ENCODE measurements at regions not wholly inside any gene's neighbourhood (a gene's known extent, or its start where the extent isn't known, plus 50 kb on each side); places are given as distances from the start of the nearest gene placed in this dataset.
A peak's percentile ranks its signal among the peaks of the same experiment; 100 is the strongest.

DNA sequence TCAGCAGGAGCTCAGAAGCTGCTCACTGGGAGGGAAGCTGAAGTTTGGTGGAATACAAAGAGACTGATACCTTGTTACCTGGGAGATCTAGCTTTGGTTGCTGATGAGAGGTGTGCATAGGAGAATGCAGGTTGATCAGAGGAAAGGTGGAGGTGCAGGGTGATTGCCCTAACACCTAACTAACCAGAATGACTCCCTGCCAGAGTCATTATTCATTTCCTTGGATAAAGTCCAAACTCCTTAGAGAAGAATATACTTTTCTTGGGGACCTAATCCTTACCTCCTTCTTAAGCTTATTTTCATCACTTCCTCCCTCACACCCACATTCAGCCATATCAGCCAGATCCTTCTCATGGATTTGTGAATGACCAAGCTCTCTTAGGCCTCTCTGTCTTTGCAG is 814.2 kb upstream of the TENM4 start:
- no peak for DNase-seq (ENCODE audit: low read depth)

DNA sequence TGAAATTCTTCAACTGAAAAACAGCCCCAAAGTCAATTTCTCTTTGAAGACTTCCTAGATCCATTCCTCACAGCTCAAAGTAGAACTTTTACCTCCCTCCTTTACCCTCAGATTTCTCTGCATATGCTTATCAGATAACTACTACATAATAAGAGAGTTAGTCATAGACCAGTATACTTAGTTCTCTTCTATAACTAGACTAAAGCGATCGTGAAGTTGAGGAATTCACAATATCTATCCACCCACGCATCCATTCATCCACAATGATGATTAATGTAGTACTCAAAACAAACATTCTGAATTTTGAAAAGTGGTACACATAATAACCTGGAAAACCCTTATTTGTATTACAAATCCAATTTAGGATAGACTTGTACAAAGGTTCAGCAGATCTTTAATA is 800.9 kb upstream of the TENM4 start:
- no peak for DNase-seq (ENCODE audit: low read depth)

DNA sequence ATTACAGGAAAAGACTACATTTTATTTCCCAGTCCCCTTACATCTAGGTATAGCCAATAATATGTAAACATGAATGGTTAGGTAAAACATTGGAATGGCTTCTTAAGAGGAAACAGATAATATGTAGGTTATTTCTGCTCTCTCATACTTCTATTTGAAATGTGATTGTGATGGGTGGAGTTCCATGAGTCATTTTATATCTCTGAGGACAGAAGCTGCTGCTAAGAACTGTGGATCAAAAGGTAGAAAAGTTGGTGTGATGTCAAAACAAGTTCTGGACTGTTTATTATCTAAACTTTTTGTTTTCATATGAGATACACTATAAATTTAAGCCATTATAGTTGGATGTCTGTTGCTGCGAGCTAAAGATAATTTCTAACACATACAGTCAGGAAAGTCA is 799.4 kb upstream of the TENM4 start:
- no peak for DNase-seq (ENCODE audit: low read depth)

DNA sequence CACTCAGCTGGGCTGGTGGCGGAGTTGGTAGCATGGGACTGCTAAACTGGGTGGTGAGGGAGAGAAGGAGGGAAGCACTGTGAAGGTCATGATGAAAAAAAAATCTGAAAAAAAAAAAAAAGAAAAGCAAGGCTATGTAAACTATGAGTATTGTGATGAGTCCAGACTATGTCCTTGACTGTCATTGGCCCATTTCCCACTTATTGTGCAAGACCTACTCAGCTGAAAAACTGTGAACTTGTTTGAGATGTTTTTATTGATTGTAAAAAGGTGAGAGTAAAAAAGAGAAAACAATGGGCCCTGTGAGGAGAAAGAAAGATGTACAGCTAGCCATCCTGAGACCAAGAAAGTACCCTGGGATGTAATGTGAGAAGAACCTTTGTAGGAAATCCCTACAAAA is 798.4 kb upstream of the TENM4 start:
- no peak for DNase-seq (ENCODE audit: low read depth)

DNA sequence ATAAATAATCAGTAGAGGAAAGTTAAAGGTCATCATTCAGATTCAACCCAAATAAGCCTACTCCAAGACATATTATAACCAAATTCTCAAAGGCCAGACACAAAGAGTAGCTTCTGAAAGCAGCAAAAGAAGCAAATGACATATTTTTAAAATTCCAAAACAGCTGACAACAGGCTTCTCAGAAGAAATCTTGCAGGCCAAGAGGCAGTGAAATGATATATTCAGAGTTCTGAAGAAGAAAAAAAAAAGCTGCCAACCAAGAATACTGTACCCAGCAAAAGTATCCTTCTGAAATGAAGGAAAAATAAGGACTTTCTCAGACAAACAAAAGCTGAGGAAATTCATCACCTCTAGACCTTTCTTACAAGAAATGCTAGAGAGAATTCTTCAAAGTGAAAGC is 787.1 kb upstream of the TENM4 start:
- no peak for DNase-seq (ENCODE audit: low read depth)

DNA sequence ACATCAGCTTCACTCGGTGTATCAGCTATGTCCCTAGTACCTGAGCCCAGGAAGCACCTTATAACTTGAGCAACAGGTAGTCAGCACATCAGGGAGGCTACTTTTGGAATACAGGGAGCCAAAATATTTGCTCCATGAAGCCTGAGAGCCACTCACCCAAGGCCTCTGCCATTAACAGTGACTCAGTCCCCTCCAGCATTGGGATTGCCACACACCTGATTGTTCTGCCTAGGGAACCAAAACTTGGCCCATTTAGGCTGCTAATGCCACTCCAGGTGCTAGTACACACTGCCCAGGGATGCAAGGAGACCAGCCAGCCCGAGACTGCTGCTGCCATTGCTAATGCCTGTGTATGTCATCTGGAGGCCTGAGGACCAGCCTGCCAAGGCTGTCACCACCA is 773.6 kb upstream of the TENM4 start:
- no peak for DNase-seq (ENCODE audit: low read depth)

DNA sequence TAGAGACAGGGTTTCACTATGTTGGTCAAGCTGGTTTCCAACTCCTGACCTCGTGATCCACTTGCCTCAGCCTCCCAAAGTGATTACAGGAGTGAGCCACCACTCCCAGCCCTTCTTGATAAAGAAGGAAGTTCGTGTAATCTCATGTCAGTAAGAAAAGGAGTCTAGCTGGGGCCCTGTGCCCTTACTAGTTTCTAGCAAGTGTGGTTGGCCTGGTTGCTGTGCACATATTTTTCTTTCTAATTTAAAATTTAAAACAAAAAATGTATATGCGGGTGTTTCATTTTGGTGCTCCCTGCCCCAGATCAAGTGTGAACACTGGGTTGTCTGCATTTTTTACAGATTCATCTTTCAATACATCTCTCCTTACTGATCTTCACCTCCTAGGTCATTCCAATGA is 770.8 kb upstream of the TENM4 start:
- no peak for DNase-seq (ENCODE audit: low read depth)

DNA sequence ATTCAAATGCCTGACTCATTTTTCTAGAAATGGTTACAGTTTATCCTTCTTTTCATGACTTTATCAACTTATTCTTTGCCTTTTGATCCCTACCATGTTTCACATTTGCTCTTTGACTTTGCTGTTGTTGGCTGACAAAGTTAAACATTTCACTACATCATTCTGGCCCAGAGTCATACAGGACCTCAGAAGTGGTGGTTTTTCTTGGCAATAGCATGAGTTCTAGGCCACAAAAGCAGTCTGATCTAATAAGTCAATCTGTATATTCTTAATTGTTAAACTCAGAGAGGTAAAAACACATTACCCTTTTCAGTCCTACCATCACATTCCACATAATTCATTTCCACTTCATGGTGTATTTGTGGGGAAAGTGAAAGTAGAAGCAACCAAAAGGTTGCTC is 763.2 kb upstream of the TENM4 start:
- no peak for DNase-seq (ENCODE audit: low read depth)

DNA sequence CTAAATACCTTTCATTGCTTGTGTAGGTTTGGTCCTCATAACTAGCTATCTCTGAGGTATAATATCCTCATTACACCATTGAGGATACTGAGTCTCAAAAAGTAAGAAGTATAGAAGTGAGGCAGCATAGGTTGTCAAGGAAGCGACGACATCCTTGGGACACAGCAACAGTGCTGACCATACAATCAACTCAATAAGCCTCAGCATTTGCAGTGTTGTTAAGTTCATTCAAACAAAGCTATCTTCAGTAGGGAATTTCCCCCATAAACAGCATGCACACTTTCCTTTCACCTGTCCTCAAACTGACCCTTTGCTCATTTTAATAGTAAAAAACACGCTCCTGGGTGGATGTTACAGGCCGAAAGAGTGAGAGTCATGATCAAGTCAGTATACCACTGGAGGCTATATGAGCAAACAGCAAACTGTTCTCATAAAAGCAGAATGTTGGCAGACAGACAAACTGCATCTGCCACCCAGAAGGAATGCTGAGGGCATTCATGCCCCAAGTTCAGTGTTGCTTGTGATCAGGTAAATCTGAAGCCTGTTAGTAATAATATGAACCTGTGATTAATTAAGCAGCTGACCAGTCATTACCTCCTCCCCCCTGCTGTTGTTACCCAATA is 756.2 kb upstream of the TENM4 start:
- DNase-seq (ENCODE audit: low read depth), result no peak

DNA sequence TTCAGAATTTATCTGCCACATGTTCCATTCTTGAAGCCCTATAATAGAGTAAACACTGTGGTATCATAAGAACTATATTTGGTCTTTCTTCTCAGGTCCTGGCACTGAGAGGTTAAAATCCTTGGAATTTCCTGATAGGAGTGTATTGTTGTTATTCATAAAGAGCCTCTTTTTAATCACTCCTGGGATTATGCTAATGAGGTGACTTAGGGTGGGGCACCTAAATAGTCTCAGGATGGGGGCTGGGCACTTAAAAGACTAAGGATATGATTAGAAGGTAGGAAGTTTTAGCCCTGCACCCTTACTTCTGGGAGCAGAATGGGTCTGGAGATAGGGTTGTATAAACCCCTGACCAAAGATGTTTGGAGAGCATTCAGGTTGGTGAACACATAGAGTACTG is 755.2 kb upstream of the TENM4 start:
- no peak for DNase-seq (ENCODE audit: low read depth)

DNA sequence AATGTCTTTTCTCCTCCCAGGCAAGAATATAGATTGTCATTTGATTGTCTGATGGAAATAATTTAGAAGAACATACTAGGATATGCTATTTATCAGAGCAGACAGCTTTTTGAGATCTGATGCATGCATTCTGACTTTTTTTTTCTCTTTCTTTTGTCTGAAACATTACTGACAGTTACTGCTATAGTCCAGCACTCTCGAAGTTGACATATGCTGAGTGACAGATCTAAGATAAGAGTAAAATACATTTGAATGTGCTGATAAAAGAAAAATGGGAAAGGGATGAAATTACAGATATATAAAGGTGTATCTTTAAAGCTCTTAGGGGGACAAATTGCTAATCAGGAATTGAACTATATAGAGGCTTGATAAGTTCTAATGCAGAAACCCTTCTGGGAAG is 753.8 kb upstream of the TENM4 start:
- DNase-seq (ENCODE audit: low read depth), result no peak

DNA sequence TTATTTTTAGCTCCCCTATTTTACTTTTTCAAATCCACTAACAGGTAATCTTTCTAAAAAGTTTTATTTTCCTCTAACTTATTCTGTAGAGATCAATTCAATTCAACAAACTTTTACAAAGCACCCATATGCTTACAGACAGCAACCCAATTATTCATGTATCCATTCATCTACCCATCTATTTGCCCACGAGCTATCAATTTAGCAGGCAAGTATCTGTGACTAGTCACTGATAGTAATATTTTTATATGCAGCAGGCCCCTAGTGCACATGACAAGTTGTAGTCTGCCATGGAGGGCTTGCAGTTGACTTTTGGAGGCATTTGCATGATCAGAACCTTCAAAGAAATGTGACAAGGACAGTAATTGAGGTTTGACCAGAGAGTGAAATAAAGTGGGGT is 753.2 kb upstream of the TENM4 start:
- DNase-seq (ENCODE audit: low read depth), result no peak

DNA sequence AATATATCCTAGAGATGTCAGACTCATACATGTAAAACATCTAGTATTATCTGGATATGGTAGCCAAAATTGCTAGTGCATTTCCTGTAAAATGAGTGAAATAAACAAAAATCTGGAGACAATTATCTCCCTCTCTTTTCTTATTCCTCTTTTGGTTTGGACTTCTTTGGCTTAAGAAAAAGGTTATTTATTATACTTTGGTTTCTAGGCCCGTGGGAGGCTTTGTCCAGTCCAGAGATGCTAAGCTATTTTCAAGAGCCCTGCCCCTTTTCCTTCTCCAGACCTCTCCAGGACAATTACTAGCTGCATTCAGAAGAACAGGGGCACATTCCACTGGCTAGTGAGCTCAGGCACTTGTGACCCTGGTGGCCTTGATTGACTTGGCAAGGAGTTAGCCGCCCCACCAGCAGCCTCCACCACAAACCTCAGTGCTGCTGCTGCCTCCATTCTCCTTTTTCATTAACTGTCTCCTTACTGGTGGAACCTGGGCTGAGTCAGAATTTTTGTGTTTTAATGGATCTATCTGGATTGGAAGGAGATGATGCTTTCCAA is 747.3 kb upstream of the TENM4 start:
- no peak for DNase-seq (ENCODE audit: low read depth)

DNA sequence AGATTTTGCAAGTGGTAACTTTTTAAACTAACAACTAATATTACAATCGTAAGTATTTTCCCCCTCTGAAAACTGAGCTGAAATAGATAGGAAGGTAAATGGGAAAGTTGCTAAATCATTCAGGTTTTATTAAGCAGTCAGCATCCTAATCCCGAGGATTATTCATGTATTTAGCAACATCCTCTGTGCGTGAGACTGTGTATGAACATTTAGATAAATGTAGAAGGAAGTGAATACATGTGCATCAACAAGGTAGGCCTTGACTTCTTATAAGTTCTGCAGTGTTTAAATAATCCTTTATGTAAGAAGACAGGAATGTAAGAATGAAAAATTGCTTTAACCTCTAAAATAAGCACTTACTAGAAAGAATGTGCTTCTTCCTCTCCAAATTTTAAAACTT is 745.9 kb upstream of the TENM4 start:
- DNase-seq (ENCODE audit: low read depth), result no peak

DNA sequence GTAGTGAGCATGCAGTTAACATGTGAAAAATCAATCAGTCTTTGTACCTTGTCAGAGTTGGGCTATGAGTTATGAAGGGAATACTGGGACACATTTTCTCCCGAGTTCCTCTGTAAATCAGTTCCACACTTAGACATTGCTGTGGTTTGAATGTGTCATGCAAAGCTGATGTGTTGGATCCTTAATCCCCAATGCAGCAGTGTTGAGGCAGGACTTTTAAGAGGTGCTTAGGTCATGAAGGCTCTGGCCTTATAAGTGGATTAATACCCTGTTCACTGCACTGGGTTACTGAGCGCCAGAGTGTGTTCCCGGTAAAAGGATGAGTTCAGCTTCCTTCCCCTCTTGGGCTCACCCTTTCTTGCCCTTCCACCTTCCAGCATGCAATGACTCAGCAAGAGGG is 742.1 kb upstream of the TENM4 start:
- no peak for DNase-seq (ENCODE audit: low read depth)

DNA sequence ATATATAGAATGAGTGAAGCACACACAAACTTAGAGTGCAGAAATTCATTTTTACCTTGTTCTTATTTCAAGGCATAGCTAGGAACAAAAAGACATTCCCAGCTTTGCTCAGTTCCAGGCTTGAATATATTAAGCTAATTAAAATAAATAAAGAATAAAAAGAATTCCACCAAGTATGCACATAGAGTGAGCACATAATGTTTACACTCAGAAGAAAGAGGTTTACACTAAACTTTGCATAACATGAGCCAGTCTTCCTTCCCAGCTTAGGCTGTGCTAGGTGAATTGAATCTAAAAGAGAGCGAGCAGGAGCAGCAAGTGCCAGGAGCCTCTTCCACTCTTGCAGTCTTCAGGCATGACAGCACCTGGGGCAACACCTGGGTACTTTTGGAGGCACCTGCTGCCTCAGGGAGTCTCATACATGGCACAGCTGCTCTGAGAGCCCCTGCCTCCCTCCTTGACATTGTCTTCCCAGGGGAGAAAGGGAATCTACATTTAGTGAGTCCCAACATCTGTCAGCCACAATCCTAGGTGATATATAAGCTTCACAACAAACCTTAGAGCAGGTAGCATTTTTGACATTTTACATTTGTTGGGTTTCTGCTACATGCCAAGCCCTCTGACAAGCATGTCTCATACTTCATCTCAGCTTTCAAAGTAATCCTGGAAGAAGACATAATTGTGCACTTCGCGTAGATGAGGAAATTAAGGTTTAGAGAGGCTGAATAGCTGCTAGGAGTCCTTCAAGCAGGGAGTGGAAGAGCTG is 732.7 kb upstream of the TENM4 start:
- DNase-seq (ENCODE audit: low read depth), result no peak

DNA sequence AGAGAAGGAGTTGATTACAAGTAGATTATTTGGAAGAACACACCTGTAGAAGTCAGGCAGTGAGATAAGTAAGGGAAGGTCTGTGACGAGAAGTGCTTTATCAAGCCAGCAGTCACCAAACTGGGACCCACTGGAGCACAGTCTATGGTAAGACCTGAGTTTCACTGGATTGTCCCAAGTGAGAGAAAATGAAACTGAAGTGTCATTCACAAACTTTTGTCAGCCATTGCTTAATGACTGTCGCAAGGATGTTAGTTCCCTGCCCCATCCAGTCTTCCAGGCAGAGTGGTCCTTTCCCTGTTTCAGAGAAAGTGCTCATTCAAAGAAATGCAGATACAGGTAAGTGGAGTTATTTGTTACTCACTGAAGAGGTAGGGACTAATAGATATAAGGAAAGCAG is 728.0 kb upstream of the TENM4 start:
- no peak for DNase-seq (ENCODE audit: low read depth)

DNA sequence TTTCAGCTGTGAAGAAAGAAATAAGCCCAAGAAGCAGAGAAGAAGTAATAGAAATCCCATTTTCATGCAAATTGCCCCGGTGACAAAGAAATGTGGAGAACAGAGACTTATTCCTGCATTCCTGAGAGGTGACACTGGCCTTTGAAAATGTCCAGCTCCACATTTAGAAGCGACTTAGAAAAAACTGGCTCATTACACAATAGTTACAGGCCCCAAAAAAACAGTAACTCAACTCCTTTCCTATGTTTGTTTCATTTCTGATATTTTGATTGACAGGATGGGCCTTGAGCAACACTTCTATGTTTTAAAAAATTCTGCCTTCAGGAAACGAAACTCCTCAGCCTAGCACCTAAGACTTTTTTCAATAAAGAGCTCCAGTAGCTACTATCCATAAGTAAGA is 726.9 kb upstream of the TENM4 start:
- no peak for DNase-seq (ENCODE audit: low read depth)

DNA sequence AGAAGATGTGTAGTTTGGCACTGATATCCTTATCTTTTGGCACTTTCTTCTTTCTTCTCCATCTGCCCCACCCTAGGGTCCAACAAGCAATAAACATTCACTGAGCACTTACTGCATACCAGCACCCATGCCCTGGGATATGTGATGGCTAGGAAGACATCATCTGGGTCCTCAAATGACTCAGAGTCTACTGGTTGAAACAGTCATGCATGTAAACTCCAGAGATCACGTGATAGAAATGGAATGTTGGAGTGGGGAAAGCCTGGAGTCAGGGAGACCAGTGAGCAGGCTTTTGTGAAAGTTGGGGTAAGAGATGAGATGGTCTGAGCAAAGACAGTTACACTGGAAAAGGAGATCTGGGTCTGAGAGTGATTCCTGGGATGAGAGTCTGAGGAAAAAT is 724.9 kb upstream of the TENM4 start:
- DNase-seq (ENCODE audit: low read depth), result no peak

DNA sequence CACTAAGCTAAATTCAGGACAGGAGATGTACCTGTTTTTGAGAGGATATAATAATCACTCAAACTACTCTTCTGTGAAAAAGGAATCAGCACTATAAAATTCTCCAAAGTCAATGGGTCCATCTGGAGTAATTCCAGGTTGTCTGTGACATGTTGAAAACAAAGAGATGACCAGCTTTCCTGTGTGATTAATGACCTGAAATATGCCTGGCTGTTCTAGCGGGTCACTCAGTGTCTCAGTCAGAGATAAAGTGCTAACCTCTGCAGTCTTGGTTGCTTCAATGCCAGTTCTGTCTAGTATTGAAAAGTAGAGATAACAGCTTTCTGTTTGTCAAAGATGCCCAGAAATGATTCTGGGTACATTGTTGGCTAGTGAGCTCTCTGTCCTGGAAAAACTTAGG is 722.6 kb upstream of the TENM4 start:
- DNase-seq (ENCODE audit: low read depth), result no peak

DNA sequence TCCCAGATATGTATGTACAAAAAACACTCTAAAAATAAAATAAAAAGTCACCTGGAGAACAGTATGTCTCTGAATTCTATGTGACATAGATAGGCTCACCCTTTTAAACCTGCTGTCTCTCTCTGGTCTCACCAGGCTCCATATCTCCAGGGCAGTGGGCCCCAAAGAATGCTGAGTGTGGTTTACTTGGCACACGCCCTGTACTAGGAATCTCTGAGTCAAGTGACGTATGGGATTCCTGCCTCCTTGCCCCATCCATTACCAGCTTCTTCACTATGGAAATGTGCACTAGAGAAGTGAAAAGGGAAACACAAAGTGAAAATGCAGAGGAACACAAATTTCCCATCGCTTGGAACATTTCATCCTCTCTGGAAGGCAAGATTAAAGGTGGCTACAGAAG is 722.2 kb upstream of the TENM4 start:
- peak; percentile 3 for DNase-seq (ENCODE audit: low read depth)

DNA sequence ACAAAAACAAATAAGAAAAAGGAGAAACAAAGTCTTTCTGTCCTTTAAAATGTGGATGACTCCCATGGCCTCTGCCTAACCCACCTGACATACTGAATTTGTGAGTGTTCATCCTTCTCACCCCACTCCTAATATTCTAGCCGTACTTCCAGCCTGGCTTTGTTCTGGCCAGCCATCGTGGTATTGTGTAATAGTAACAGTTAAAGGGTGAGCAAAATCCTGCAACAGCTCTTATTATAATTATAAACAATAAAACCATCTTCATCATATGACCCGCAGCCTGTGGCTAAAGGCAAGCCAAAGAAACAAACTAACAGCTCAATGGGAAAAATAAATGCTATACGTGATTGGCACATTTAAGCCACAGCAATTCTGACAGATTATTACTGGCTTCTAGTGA is 721.6 kb upstream of the TENM4 start:
- no peak for DNase-seq (ENCODE audit: low read depth)

DNA sequence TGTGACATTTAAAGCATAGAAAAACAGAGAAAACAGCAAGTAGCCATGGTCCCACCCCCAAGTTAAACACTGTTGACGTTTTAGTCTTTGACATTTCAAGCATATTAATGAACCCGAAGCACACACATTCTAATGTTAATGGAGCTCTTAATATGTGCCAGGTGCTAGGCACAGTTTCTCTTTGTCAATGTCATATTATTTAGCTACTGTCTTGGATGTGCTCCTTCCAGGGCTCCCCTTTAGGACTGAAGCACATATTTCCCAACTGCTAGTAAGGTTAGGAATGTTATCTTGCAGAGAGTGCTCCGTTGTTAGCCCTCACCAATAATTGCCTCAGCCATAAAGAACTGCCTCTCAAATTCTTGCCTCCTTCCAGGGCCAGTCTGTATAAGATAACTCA is 716.6 kb upstream of the TENM4 start:
- DNase-seq (ENCODE audit: low read depth), result no peak

DNA sequence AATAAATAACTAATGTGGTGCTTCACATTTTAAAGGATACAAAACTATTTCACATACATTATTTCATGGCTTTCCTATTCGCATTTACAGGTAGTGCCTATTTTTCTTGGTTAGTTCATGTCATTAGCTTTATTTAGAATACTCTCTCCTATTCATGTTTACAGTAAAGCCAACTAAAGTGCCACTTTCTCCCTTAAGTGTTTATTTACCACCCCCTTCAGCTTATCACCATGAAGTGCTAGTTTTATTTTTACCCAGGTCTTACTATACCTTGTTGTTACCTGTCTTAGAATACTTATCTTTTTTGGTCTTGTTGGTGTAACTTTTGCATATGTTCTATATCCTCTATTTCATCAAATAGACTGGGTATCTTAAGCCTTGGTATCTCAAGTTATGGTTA is 715.2 kb upstream of the TENM4 start:
- no peak for DNase-seq (ENCODE audit: low read depth)
